ENCODE measurements at regions not wholly inside any gene's neighbourhood (a gene's known extent, or its start where the extent isn't known, plus 50 kb on each side); places are given as distances from the start of the nearest gene placed in this dataset.

DNA sequence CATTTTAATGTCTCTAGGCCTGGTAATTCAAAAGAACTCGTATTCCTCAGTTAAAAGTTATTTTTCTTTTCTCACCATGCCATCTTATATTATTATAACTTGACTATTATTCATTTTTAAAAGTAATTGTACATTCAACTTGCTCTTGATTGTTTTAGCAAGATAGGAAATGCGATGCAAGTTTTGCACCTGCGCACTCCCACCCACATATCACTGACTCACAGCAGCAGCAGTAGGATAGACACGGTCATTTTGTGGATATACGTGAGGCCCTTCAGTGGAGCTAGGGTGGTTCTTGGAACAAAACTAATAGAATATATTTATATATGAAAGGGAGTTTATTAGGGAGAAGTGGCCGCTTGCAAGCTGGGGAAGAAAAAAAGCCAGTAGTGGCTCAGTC is 95.5 kb upstream of the UBE3A start:
- peaks cover 28% of the 10 kb centered on the region for H3K9me3 Mint-ChIP-seq
- POLR2A ChIA-PET = no interaction called here

DNA sequence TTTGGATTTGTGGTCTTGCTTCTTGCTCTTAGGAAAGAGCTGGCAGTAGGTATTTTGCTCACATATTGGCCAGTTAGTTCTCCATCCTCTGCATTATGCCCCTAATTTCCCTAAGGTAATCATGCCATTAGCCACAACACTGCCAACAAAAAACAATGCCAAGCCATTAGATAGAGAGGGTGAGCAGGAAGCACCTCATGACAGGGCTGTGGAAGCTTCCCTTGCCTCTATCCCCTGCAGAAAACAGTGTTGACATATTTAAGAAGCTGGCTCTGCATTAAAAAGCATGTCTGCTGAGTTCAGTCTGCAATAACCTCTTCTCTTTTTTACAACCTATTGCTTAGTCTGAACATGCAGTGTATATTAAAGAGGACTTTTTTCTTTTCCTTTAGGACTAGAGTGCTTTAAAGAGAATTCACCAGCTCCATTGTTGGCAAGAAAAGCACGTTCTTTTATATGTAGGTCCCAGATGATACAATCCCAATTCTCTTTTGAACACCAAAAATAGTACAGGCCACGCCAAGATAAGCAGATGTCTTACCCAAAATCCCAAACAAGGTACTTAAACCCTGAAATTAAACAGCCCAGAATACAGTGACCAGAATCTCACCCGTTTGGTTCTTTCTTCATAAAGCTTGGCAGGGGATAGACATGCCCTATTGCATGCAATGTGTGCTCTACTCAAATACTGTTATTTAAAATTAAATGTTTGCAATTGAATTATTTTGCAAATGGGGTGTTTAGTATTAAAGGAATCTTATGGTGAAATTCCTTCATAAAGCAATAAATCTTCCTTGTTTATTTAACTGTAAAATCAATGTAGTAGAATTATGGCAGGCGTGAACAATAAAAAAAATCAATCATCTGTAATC is 93.7 kb upstream of the UBE3A start:
- Mint-ChIP-seq H3K4me3 (no peak overlapping the region), H3K9me3 (peaks cover 35% of the 10 kb centered on the region), H3K36me3 (peaks cover 25% of the 10 kb centered on the region), H3K27me3 (ENCODE audit: low read depth) (no peaks in the 10 kb centered on the region), H3K4me1 (peaks cover 42% of the 10 kb centered on the region), H3K27ac (no peak overlapping the region)
- TF ChIP-seq ATF1 (CRISPR knock-in tag; IDR thresholded peaks at IDR 0.05) = no peak
- TF ChIP-seq NR2C2 (CRISPR knock-in tag; IDR thresholded peaks at IDR 0.05) = no peak
- TF ChIP-seq, protein P1, sequence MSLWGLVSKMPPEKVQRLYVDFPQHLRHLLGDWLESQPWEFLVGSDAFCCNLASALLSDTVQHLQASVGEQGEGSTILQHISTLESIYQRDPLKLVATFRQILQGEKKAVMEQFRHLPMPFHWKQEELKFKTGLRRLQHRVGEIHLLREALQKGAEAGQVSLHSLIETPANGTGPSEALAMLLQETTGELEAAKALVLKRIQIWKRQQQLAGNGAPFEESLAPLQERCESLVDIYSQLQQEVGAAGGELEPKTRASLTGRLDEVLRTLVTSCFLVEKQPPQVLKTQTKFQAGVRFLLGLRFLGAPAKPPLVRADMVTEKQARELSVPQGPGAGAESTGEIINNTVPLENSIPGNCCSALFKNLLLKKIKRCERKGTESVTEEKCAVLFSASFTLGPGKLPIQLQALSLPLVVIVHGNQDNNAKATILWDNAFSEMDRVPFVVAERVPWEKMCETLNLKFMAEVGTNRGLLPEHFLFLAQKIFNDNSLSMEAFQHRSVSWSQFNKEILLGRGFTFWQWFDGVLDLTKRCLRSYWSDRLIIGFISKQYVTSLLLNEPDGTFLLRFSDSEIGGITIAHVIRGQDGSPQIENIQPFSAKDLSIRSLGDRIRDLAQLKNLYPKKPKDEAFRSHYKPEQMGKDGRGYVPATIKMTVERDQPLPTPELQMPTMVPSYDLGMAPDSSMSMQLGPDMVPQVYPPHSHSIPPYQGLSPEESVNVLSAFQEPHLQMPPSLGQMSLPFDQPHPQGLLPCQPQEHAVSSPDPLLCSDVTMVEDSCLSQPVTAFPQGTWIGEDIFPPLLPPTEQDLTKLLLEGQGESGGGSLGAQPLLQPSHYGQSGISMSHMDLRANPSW (CRISPR knock-in tag; conservative IDR thresholded peaks at IDR 0.05; ENCODE audit: low read depth) = no peak
- TF ChIP-seq GTF2I (CRISPR knock-in tag; conservative IDR thresholded peaks at IDR 0.05) = no peak
- TF ChIP-seq ZNF416 (CRISPR knock-in tag; IDR thresholded peaks at IDR 0.05) = no peak
- TF ChIP-seq NFE2L1 (CRISPR knock-in tag; IDR thresholded peaks at IDR 0.05) = no peak
- TF ChIP-seq KAT7 (CRISPR knock-in tag; IDR thresholded peaks at IDR 0.05; ENCODE audit: borderline replicate concordance) = no peak
- TF ChIP-seq TEAD4 (CRISPR knock-in tag; IDR thresholded peaks at IDR 0.05) = no peak
- TF ChIP-seq ZNF396 (CRISPR knock-in tag; IDR thresholded peaks at IDR 0.05; ENCODE audit: borderline replicate concordance) = no peak
- TF ChIP-seq, protein P2, sequence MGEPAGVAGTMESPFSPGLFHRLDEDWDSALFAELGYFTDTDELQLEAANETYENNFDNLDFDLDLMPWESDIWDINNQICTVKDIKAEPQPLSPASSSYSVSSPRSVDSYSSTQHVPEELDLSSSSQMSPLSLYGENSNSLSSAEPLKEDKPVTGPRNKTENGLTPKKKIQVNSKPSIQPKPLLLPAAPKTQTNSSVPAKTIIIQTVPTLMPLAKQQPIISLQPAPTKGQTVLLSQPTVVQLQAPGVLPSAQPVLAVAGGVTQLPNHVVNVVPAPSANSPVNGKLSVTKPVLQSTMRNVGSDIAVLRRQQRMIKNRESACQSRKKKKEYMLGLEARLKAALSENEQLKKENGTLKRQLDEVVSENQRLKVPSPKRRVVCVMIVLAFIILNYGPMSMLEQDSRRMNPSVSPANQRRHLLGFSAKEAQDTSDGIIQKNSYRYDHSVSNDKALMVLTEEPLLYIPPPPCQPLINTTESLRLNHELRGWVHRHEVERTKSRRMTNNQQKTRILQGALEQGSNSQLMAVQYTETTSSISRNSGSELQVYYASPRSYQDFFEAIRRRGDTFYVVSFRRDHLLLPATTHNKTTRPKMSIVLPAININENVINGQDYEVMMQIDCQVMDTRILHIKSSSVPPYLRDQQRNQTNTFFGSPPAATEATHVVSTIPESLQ (CRISPR knock-in tag; IDR thresholded peaks at IDR 0.05) = no peak
- TF ChIP-seq NR1H2 (CRISPR knock-in tag; IDR thresholded peaks at IDR 0.05) = no peak
- TF ChIP-seq, protein P3, sequence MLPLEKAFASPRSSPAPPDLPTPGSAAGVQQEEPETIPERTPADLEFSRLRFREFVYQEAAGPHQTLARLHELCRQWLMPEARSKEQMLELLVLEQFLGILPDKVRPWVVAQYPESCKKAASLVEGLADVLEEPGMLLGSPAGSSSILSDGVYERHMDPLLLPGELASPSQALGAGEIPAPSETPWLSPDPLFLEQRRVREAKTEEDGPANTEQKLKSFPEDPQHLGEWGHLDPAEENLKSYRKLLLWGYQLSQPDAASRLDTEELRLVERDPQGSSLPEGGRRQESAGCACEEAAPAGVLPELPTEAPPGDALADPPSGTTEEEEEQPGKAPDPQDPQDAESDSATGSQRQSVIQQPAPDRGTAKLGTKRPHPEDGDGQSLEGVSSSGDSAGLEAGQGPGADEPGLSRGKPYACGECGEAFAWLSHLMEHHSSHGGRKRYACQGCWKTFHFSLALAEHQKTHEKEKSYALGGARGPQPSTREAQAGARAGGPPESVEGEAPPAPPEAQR (CRISPR knock-in tag; IDR thresholded peaks at IDR 0.05) = no peak
- TF ChIP-seq HMGA2 (CRISPR knock-in tag; IDR thresholded peaks at IDR 0.05) = no peak
- no peak for TF ChIP-seq SP1 (CRISPR knock-in tag; conservative IDR thresholded peaks at IDR 0.05)
- TF ChIP-seq, protein P4, sequence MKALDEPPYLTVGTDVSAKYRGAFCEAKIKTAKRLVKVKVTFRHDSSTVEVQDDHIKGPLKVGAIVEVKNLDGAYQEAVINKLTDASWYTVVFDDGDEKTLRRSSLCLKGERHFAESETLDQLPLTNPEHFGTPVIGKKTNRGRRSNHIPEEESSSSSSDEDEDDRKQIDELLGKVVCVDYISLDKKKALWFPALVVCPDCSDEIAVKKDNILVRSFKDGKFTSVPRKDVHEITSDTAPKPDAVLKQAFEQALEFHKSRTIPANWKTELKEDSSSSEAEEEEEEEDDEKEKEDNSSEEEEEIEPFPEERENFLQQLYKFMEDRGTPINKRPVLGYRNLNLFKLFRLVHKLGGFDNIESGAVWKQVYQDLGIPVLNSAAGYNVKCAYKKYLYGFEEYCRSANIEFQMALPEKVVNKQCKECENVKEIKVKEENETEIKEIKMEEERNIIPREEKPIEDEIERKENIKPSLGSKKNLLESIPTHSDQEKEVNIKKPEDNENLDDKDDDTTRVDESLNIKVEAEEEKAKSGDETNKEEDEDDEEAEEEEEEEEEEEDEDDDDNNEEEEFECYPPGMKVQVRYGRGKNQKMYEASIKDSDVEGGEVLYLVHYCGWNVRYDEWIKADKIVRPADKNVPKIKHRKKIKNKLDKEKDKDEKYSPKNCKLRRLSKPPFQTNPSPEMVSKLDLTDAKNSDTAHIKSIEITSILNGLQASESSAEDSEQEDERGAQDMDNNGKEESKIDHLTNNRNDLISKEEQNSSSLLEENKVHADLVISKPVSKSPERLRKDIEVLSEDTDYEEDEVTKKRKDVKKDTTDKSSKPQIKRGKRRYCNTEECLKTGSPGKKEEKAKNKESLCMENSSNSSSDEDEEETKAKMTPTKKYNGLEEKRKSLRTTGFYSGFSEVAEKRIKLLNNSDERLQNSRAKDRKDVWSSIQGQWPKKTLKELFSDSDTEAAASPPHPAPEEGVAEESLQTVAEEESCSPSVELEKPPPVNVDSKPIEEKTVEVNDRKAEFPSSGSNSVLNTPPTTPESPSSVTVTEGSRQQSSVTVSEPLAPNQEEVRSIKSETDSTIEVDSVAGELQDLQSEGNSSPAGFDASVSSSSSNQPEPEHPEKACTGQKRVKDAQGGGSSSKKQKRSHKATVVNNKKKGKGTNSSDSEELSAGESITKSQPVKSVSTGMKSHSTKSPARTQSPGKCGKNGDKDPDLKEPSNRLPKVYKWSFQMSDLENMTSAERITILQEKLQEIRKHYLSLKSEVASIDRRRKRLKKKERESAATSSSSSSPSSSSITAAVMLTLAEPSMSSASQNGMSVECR (CRISPR knock-in tag; IDR thresholded peaks at IDR 0.05; ENCODE audit: borderline replicate concordance) = no peak
- ATAC-seq (no peak), DNase-seq (ENCODE audit: low spot score) (no peak)
- ChIA-PET CTCF (interaction anchor here (0.9 to 4.3 kb wide), 9 partner anchors 18 to 251 kb away, joined by 3 to 16 read pairs (median 7); no protein-coding TSS in a partner anchor), POLR2A (no interaction called here)

More for the DNA sequence above, 95.5 kb upstream of the UBE3A start:
- Mint-ChIP-seq H3K27ac (no peak overlapping the region), H3K36me3 (peaks cover 20% of the 10 kb centered on the region), H3K4me3 (no peak overlapping the region), H3K27me3 (ENCODE audit: low read depth) (no peaks in the 10 kb centered on the region), H3K4me1 (peaks cover 53% of the 10 kb centered on the region)
- TF ChIP-seq ESRRA (CRISPR knock-in tag; IDR thresholded peaks at IDR 0.05; ENCODE audit: borderline replicate concordance) (no peak), ZNF138 (CRISPR knock-in tag; conservative IDR thresholded peaks at IDR 0.05) (no peak), RELA (CRISPR knock-in tag; IDR thresholded peaks at IDR 0.05; ENCODE audit: borderline replicate concordance) (no peak), ELF4 (CRISPR knock-in tag; IDR thresholded peaks at IDR 0.05; ENCODE audit: low read depth) (no peak), ZNF396 (CRISPR knock-in tag; IDR thresholded peaks at IDR 0.05; ENCODE audit: borderline replicate concordance) (no peak), GRHL2 (CRISPR knock-in tag; IDR thresholded peaks at IDR 0.05; ENCODE audit: insufficient replicate concordance, severe bottlenecking) (no peak)
- TF ChIP-seq, protein P5, sequence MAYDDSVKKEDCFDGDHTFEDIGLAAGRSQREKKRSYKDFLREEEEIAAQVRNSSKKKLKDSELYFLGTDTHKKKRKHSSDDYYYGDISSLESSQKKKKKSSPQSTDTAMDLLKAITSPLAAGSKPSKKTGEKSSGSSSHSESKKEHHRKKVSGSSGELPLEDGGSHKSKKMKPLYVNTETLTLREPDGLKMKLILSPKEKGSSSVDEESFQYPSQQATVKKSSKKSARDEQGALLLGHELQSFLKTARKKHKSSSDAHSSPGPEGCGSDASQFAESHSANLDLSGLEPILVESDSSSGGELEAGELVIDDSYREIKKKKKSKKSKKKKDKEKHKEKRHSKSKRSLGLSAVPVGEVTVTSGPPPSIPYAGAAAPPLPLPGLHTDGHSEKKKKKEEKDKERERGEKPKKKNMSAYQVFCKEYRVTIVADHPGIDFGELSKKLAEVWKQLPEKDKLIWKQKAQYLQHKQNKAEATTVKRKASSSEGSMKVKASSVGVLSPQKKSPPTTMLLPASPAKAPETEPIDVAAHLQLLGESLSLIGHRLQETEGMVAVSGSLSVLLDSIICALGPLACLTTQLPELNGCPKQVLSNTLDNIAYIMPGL (CRISPR knock-in tag; IDR thresholded peaks at IDR 0.05) = no peak
- ATAC-seq (no peak), DNase-seq (ENCODE audit: low spot score) (no peak)
- CTCF ChIA-PET = interaction anchor here (1.2 to 4.3 kb wide), 2 partner anchors 157 to 176 kb away, joined by 4 to 16 read pairs; no protein-coding TSS in a partner anchor
